A673 (cell line): ENCODE measurements at regions not wholly inside any gene's neighbourhood (a gene's known extent, or its start where the extent isn't known, plus 50 kb on each side); places are given as distances from the start of the nearest gene placed in this dataset.

Experiments used
- CTCF ChIP-seq: fragments of 300-800, 200-600 bp; sonication (generic); conservative IDR thresholded peaks from 2 replicates; pipeline ENCODE4 v1.5.1; 2017; ENCODE audit warnings: low read depth, mild to moderate bottlenecking, antibody characterized with exemption, low read length, moderate library complexity, mixed read lengths
- EZH2 ChIP-seq: fragments of 200-600 bp; sonication (generic); IDR thresholded peaks from 2 replicates; pipeline ENCODE4 v1.6.1; 2017; ENCODE audit warnings: borderline replicate concordance, low read depth, mild to moderate bottlenecking, mixed read lengths, antibody characterized with exemption, low read length; ENCODE audit not compliant: poor library complexity, severe bottlenecking

GRCh38 chr12:127590868-127591267 is 676.1 kb upstream of the TMEM132C start:
- TF ChIP-seq CTCF (no peak), EZH2 (no peak)
